MM.1S (cell line): ENCODE measurements at regions not wholly inside any gene's neighbourhood (a gene's known extent, or its start where the extent isn't known, plus 50 kb on each side); places are given as distances from the start of the nearest gene placed in this dataset.

Experiments
- DNase-seq: peaks from one replicate; pipeline ENCODE4 v3.0.0-alpha.2; 2015
- H2AFZ ChIP-seq: fragments of 300-600 bp; sonication (generic); 2 replicates; pipeline ENCODE4 v1.6.0; 2016; ENCODE audit warnings: antibody characterized with exemption, low read length
- H3F3A ChIP-seq: fragments of 300-600 bp; sonication (generic); 2 replicates; pipeline ENCODE4 v1.6.1; 2016; ENCODE audit warnings: mild to moderate bottlenecking, antibody characterized with exemption, low read length, moderate library complexity, mixed read lengths; ENCODE audit not compliant: insufficient read depth
- H3K27ac ChIP-seq: fragments of 300-600 bp; sonication (generic); 2 replicates; pipeline ENCODE4 v1.5.1; 2016; ENCODE audit warnings: mild to moderate bottlenecking, low read length
- H3K27me3 ChIP-seq: fragments of 300-600 bp; sonication (generic); replicated peaks from 2 replicates; pipeline ENCODE4 v1.6.0; 2016; ENCODE audit warnings: low read length; ENCODE audit not compliant: insufficient read depth
- H3K36me3 ChIP-seq: fragments of 300-600 bp; sonication (generic); replicated peaks from 2 replicates; pipeline ENCODE4 v1.6.1; 2016; ENCODE audit warnings: mild to moderate bottlenecking, low read length, mixed read lengths; ENCODE audit not compliant: insufficient read depth
- H3K4me1 ChIP-seq: fragments of 300-600 bp; sonication (generic); 2 replicates; pipeline ENCODE4 v1.6.1; 2016; ENCODE audit warnings: low read length, mixed read lengths
- H3K4me2 ChIP-seq: fragments of 300-600 bp; sonication (generic); 2 replicates; pipeline ENCODE4 v1.6.0; 2016; ENCODE audit warnings: low read depth, low read length
- H3K4me3 ChIP-seq: fragments of 300-600 bp; sonication (generic); 2 replicates; pipeline ENCODE4 v1.5.1; 2016; ENCODE audit warnings: low read length, mixed read lengths
- H3K79me2 ChIP-seq: fragments of 300-600 bp; sonication (generic); 2 replicates; pipeline ENCODE4 v1.6.1; 2016; ENCODE audit warnings: mixed run types, low read length, mixed read lengths
- H3K9ac ChIP-seq: fragments of 300-600 bp; sonication (generic); 2 replicates; pipeline ENCODE4 v1.6.1; 2016; ENCODE audit warnings: low read length, mixed read lengths
- H3K9me2 ChIP-seq: fragments of 300-600 bp; sonication (generic); replicated peaks from 2 replicates; pipeline ENCODE4 v1.6.1; 2016; ENCODE audit warnings: mild to moderate bottlenecking, low read length, mixed read lengths; ENCODE audit not compliant: insufficient read depth
- H3K9me3 ChIP-seq: fragments of 300-600 bp; sonication (generic); replicated peaks from 2 replicates; pipeline ENCODE4 v1.6.1; 2016; ENCODE audit warnings: mild to moderate bottlenecking, low read length, mixed read lengths; ENCODE audit not compliant: insufficient read depth
- H4K20me1 ChIP-seq: fragments of 300-600 bp; sonication (generic); 2 replicates; pipeline ENCODE4 v1.6.1; 2016; ENCODE audit warnings: mild to moderate bottlenecking, low read length, moderate library complexity, mixed read lengths; ENCODE audit not compliant: insufficient read depth
- CTCF ChIP-seq: fragments of 300-600 bp; sonication (generic); IDR thresholded peaks from 2 replicates; pipeline ENCODE4 v1.5.1; 2016; ENCODE audit warnings: antibody characterized with exemption, low read length, mixed read lengths
- EZH2 ChIP-seq: fragments of 300-600 bp; sonication (generic); optimal IDR thresholded peaks from 2 replicates; pipeline ENCODE3; 2017; ENCODE audit warnings: low read depth, mild to moderate bottlenecking, antibody characterized with exemption, low read length, mixed read lengths
- EZH2phosphoT487 ChIP-seq: fragments of 300-600 bp; sonication (generic); IDR thresholded peaks from 2 replicates; pipeline ENCODE4 v1.6.1; 2018; ENCODE audit warnings: antibody characterized with exemption, low read length

DNA sequence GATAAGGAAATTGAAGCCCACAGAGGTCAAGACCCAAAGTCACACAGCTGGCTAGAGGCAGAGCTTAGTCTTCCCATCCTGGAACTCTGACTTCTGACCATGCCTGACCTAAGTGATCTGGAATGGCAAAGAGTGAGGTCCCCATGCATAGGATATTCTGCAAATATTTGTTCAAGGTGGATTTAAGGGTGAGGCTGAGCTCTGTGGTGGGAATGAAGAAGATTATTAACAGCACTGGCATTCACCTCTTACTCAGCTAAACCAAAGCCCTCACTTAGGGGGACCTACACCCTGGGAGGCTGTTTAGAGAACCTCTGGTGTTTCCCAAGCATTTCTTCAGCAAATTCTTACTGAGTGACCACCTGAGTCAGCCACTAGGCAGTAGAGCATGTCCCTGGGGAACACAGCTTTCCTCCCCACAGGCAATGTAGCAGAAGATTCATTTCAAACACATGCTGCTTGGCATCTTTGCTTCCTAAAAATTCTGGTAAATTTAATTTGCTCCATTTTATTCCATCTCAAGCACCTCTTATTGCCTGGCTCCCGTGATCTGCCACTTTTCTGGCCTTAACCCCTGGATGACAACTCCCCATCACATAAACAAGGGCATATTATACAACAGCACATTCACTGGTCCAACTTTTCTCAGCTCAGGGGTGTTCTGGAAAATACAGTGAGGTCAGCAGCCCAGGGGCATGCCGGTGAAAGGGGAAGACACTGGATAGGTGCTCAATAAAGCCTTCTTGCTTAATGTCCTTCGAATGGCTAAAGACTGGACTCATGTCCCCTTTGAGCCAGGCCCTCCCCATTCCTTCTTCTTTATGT is 176.0 kb downstream of the ABHD5 start:
- no peak overlapping the region for H3K27ac ChIP-seq
- H3K36me3 ChIP-seq: no peaks in the 10 kb centered on the region

GRCh38 chr3:43867436-43868072 is 176.8 kb downstream of the ABHD5 start:
- Histone ChIP-seq H3K36me3 (no peaks in the 10 kb centered on the region), H4K20me1 (no peaks in the 10 kb centered on the region), H3K4me2 (no peak overlapping the region), H3K4me3 (no peak overlapping the region), H2AFZ (no peak overlapping the region), H3K27me3 (no peaks in the 10 kb centered on the region), H3K79me2 (no peaks in the 10 kb centered on the region), H3F3A (no peaks in the 10 kb centered on the region), H3K9me2 (no peaks in the 10 kb centered on the region), H3K9me3 (no peaks in the 10 kb centered on the region), H3K9ac (no peak overlapping the region), H3K4me1 (no peaks in the 10 kb centered on the region), H3K27ac (no peak overlapping the region)
- no peak for TF ChIP-seq EZH2phosphoT487
- TF ChIP-seq CTCF: no peak
- TF ChIP-seq EZH2: no peak
- DNase-seq: no peak

More for the DNA sequence above, 176.0 kb downstream of the ABHD5 start:
- Histone ChIP-seq H3K79me2 (no peaks in the 10 kb centered on the region), H4K20me1 (no peaks in the 10 kb centered on the region), H3K27me3 (no peaks in the 10 kb centered on the region), H3K4me2 (no peak overlapping the region), H3F3A (no peaks in the 10 kb centered on the region), H3K4me3 (no peak overlapping the region), H2AFZ (no peak overlapping the region), H3K9ac (no peak overlapping the region), H3K9me2 (no peaks in the 10 kb centered on the region), H3K4me1 (no peaks in the 10 kb centered on the region), H3K9me3 (no peaks in the 10 kb centered on the region)
- TF ChIP-seq EZH2phosphoT487 (no peak), CTCF (no peak), EZH2 (no peak)
- DNase-seq: no peak

DNA sequence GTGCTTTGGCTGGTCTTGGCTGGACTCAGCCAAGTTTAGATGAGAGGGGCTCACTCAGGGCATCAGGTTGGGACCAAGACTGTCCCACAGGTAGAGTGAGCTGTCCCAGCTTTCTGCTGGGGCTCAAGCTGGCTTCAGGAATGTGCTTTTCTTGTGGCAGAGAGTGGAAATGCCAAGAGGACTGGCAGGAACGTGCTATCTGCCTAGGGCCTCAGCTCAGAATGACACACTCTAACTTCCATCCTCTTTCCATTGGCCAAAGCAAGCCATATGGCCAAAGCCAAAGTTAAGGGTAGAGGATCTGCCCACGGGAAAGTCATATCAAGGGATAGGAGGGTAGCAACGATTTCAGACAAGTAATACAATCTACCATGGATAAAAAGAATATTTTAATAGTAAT is 178.8 kb downstream of the ABHD5 start:
- Histone ChIP-seq H2AFZ (no peak overlapping the region), H3K9me3 (no peaks in the 10 kb centered on the region), H3K36me3 (no peaks in the 10 kb centered on the region), H3K4me3 (no peak overlapping the region), H3K9me2 (no peaks in the 10 kb centered on the region), H3K4me1 (no peaks in the 10 kb centered on the region), H3F3A (no peaks in the 10 kb centered on the region), H4K20me1 (no peaks in the 10 kb centered on the region), H3K27ac (no peak overlapping the region), H3K9ac (no peak overlapping the region), H3K79me2 (no peaks in the 10 kb centered on the region), H3K4me2 (no peak overlapping the region), H3K27me3 (no peaks in the 10 kb centered on the region)
- no peak for TF ChIP-seq CTCF
- TF ChIP-seq EZH2phosphoT487: no peak
- no peak for TF ChIP-seq EZH2
- no peak for DNase-seq
